Chondrocyte (in vitro differentiated cells): ENCODE measurements at regions not wholly inside any gene's neighbourhood (a gene's known extent, or its start where the extent isn't known, plus 50 kb on each side); places are given as distances from the start of the nearest gene placed in this dataset.

Source experiments
- DNase-seq: peaks from one replicate; pipeline ENCODE4 v3.0.0; 2021; ENCODE audit warnings: mixed read lengths, low spot score
- H3K27ac Mint-ChIP-seq: one replicate; pipeline ENCODE4 v1.8.0; 2021; ENCODE audit warnings: mild to moderate bottlenecking, moderate library complexity, mixed read lengths; ENCODE audit not compliant: unreplicated experiment
- H3K27me3 Mint-ChIP-seq: 2 replicates; pipeline ENCODE4 v1.8.0; 2021; ENCODE audit warnings: low read depth, mixed read lengths
- H3K36me3 Mint-ChIP-seq: 2 replicates; pipeline ENCODE4 v1.8.0; 2021; ENCODE audit warnings: low read depth, mixed read lengths
- H3K4me1 Mint-ChIP-seq: 2 replicates; pipeline ENCODE4 v1.8.0; 2021; ENCODE audit warnings: low read depth, mild to moderate bottlenecking, mixed read lengths
- H3K4me3 Mint-ChIP-seq: one replicate; pipeline ENCODE4 v1.8.0; 2021; ENCODE audit warnings: mild to moderate bottlenecking, moderate library complexity, mixed read lengths; ENCODE audit not compliant: unreplicated experiment
- H3K9me3 Mint-ChIP-seq: 2 replicates; pipeline ENCODE4 v1.8.0; 2021; ENCODE audit warnings: low read depth, mixed read lengths
- CTCF ChIP-seq: fragments of 200-600 bp; sonication (generic); IDR thresholded peaks from 2 replicates; pipeline ENCODE4 v1.5.0; 2021; ENCODE audit warnings: antibody characterized with exemption, mild to moderate bottlenecking, moderate library complexity

- H3K4me1 Mint-ChIP-seq: no peaks in the 10 kb centered on the region
- H3K27ac Mint-ChIP-seq: no peak overlapping the region
- H3K9me3 Mint-ChIP-seq: no peaks in the 10 kb centered on the region
- no peak for TF ChIP-seq CTCF
- H3K36me3 Mint-ChIP-seq: no peaks in the 10 kb centered on the region
- DNase-seq: no peak
- no peaks in the 10 kb centered on the region for H3K27me3 Mint-ChIP-seq
- no peak overlapping the region for H3K4me3 Mint-ChIP-seq
Measured at GRCh38 chr18:71942433-71942832, 601.7 kb downstream of the CBLN2 start.

- H3K27ac Mint-ChIP-seq: no peak overlapping the region
- DNase-seq: no peak
- H3K4me1 Mint-ChIP-seq: no peaks in the 10 kb centered on the region
- no peaks in the 10 kb centered on the region for H3K36me3 Mint-ChIP-seq
- no peak overlapping the region for H3K4me3 Mint-ChIP-seq
- no peaks in the 10 kb centered on the region for H3K9me3 Mint-ChIP-seq
- no peak for TF ChIP-seq CTCF
- no peaks in the 10 kb centered on the region for H3K27me3 Mint-ChIP-seq
Measured at GRCh38 chr18:71939483-71939882, 604.7 kb downstream of the CBLN2 start.

- no peaks in the 10 kb centered on the region for H3K36me3 Mint-ChIP-seq
- TF ChIP-seq CTCF: no peak
- H3K27me3 Mint-ChIP-seq: no peaks in the 10 kb centered on the region
- DNase-seq: no peak
- no peak overlapping the region for H3K4me3 Mint-ChIP-seq
- no peaks in the 10 kb centered on the region for H3K4me1 Mint-ChIP-seq
- no peak overlapping the region for H3K27ac Mint-ChIP-seq
- H3K9me3 Mint-ChIP-seq: peaks cover 2% of the 10 kb centered on the region
Measured at GRCh38 chr18:71936744-71937143, 607.4 kb downstream of the CBLN2 start.

GRCh38 chr18:71919211-71919610, 624.9 kb downstream of the CBLN2 start:
- H3K4me3 Mint-ChIP-seq: no peak overlapping the region
- H3K36me3 Mint-ChIP-seq: no peaks in the 10 kb centered on the region
- no peak for TF ChIP-seq CTCF
- H3K27ac Mint-ChIP-seq: no peak overlapping the region
- peaks cover 42% of the 10 kb centered on the region for H3K9me3 Mint-ChIP-seq
- no peak for DNase-seq
- H3K27me3 Mint-ChIP-seq: no peaks in the 10 kb centered on the region
- H3K4me1 Mint-ChIP-seq: no peaks in the 10 kb centered on the region

- Mint-ChIP-seq H3K9me3 (peaks cover 7% of the 10 kb centered on the region), H3K4me1 (no peaks in the 10 kb centered on the region), H3K4me3 (no peak overlapping the region), H3K27me3 (no peaks in the 10 kb centered on the region), H3K27ac (no peak overlapping the region), H3K36me3 (no peaks in the 10 kb centered on the region)
- DNase-seq: no peak
- no peak for TF ChIP-seq CTCF
Measured at GRCh38 chr18:71913641-71914040, 630.5 kb downstream of the CBLN2 start.
